ENCODE measurements at regions not wholly inside any gene's neighbourhood (a gene's known extent, or its start where the extent isn't known, plus 50 kb on each side); places are given as distances from the start of the nearest gene placed in this dataset.

DNA sequence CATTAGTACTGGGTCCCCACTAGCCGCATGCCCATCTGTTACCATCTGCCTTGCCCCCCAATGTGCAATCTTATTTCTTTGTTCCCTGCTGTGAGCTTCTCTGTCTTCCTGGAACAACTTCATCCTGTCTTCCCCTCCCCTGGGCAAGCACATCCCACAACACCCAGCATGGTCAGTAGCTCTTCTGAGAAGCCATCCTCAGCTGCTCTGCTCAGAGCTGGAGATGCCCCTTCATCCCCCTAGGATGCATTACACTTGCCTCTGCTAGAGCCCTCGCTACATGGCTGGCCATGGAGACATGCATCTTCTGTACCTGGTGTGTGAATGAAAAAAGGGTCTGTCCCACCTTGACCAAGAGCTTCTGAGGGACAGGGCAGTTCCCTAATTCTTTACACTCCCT lies 141.2 kb downstream of the CDC5L start:
- TF ChIP-seq POLR2A (IDR thresholded peaks at IDR 0.05): no peak
- TF ChIP-seq, protein P1, sequence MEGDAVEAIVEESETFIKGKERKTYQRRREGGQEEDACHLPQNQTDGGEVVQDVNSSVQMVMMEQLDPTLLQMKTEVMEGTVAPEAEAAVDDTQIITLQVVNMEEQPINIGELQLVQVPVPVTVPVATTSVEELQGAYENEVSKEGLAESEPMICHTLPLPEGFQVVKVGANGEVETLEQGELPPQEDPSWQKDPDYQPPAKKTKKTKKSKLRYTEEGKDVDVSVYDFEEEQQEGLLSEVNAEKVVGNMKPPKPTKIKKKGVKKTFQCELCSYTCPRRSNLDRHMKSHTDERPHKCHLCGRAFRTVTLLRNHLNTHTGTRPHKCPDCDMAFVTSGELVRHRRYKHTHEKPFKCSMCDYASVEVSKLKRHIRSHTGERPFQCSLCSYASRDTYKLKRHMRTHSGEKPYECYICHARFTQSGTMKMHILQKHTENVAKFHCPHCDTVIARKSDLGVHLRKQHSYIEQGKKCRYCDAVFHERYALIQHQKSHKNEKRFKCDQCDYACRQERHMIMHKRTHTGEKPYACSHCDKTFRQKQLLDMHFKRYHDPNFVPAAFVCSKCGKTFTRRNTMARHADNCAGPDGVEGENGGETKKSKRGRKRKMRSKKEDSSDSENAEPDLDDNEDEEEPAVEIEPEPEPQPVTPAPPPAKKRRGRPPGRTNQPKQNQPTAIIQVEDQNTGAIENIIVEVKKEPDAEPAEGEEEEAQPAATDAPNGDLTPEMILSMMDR (IDR thresholded peaks at IDR 0.05 in 8 of 11, conservative IDR thresholded peaks at IDR 0.05 in 3 of 11): no peak
